ENCODE measurements at regions not wholly inside any gene's neighbourhood (a gene's known extent, or its start where the extent isn't known, plus 50 kb on each side); places are given as distances from the start of the nearest gene placed in this dataset.

DNA sequence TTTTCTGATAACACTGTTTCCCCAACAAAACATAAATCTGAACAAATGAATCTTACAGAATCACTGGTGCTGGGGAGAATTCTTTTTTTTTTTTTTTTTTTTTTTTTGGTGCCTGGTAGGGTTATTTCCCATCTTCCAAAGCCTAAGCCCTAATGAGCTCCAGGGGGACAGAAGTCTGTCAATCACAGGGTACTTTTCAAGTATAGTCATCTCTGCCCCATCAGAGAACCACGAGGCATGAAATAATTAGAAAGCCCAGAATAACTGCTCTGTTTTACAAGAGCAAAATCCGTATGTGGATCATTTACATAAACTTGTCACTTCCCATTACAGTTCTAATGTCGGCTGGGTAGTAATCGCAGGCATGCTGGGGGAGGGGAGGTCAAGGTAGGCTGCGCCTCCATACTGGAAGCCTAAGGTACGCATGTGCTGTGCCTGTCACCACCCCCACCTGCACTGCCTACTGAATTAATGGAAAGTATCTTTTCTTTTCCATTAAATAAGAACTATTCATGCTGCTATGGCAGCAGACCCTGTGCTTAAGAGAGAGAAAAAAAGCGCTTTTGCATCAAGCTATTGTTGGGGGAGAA is 164.7 kb upstream of the LEF1 start:
- peaks cover 12% of the 10 kb centered on the region for H3K4me1 ChIP-seq (ENCODE audit: low read depth, poor library complexity, severe bottlenecking)

DNA sequence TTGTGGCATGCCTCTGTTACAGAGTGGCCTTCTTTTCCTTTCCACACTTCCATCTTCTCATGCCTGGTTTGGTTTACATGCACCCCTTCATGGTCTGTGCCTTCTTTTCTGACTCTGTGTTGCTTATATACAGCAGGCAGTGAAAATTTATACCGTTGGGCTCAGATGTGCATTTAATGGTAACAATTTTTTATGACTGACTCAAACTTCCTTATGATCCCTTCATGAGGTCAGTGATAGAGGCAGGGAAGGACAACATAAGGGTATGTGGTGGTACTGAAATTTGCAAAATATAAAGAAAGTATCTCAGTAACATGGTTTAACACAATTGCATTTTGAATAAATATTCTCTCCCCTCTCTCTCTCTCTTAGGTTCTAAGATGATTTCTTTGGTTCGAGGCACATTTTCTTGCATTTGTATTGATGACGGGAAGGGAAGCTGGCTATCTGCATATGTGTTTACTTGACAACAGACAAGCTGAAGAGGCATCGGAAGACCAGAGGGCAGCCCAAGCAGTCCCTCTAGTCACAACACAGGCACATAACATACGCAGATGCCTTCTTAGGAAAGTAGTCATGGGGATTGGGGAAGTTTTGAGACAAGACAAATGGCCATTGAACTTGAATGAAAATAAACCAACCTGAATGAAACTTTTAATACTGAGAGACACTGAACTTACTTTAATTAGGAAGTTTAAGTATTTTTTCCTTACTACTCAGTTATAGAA is 163.3 kb upstream of the LEF1 start:
- no peaks in the 10 kb centered on the region for H3K36me3 ChIP-seq (ENCODE audit: insufficient read depth)
- no peaks in the 10 kb centered on the region for H3K79me2 ChIP-seq (ENCODE audit: insufficient read depth, low read depth)
- H4K20me1 ChIP-seq (ENCODE audit: insufficient read depth): no peaks in the 10 kb centered on the region
- no peak overlapping the region for H3K27ac ChIP-seq
- H3K9ac ChIP-seq: no peak overlapping the region
- H3K4me2 ChIP-seq: no peak overlapping the region
- no peaks in the 10 kb centered on the region for H3K27me3 ChIP-seq (ENCODE audit: insufficient read depth, low read depth)
- H2AFZ ChIP-seq (ENCODE audit: low read depth): no peak overlapping the region
- no peak overlapping the region for H3K4me3 ChIP-seq (IDR thresholded peaks at IDR 0.05; ENCODE audit: insufficient read depth, low read depth, low read length)
- TF ChIP-seq, protein P1, sequence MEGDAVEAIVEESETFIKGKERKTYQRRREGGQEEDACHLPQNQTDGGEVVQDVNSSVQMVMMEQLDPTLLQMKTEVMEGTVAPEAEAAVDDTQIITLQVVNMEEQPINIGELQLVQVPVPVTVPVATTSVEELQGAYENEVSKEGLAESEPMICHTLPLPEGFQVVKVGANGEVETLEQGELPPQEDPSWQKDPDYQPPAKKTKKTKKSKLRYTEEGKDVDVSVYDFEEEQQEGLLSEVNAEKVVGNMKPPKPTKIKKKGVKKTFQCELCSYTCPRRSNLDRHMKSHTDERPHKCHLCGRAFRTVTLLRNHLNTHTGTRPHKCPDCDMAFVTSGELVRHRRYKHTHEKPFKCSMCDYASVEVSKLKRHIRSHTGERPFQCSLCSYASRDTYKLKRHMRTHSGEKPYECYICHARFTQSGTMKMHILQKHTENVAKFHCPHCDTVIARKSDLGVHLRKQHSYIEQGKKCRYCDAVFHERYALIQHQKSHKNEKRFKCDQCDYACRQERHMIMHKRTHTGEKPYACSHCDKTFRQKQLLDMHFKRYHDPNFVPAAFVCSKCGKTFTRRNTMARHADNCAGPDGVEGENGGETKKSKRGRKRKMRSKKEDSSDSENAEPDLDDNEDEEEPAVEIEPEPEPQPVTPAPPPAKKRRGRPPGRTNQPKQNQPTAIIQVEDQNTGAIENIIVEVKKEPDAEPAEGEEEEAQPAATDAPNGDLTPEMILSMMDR (conservative IDR thresholded peaks at IDR 0.05; ENCODE audit: low read depth, low read length): no peak
- no peaks in the 10 kb centered on the region for H3K4me1 ChIP-seq (ENCODE audit: low read depth, poor library complexity, severe bottlenecking)

More for the DNA sequence above, 164.7 kb upstream of the LEF1 start:
- no peaks in the 10 kb centered on the region for H3K79me2 ChIP-seq (ENCODE audit: insufficient read depth, low read depth)
- TF ChIP-seq, protein P1 (conservative IDR thresholded peaks at IDR 0.05; ENCODE audit: low read depth, low read length): no peak
- H3K4me3 ChIP-seq (IDR thresholded peaks at IDR 0.05; ENCODE audit: insufficient read depth, low read depth, low read length): no peak overlapping the region
- no peaks in the 10 kb centered on the region for H3K27me3 ChIP-seq (ENCODE audit: insufficient read depth, low read depth)
- H3K4me2 ChIP-seq: no peak overlapping the region
- no peak overlapping the region for H2AFZ ChIP-seq (ENCODE audit: low read depth)
- H4K20me1 ChIP-seq (ENCODE audit: insufficient read depth): no peaks in the 10 kb centered on the region
- no peak overlapping the region for H3K9ac ChIP-seq
- no peak overlapping the region for H3K27ac ChIP-seq
- no peaks in the 10 kb centered on the region for H3K36me3 ChIP-seq (ENCODE audit: insufficient read depth)

DNA sequence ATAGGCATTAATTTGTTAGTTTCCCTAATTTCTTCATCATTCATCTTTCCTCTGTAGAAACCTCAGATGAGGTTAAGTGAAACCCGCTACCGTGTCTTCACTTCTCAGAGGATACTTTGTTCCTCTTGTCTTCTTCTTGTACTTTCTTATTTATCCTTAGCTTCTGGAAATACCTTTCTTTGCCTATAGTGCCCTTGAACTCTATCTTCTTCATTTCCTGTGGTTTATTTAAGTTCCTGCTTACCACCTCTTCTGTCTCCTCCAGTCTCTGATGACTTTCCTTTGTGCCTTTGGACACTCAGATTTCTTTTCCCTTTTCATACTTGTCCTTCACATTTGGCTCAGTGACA is 159.6 kb upstream of the LEF1 start:
- Histone ChIP-seq H2AFZ (ENCODE audit: low read depth) (no peak overlapping the region), H3K4me3 (IDR thresholded peaks at IDR 0.05; ENCODE audit: insufficient read depth, low read depth, low read length) (no peak overlapping the region), H3K36me3 (ENCODE audit: insufficient read depth) (no peaks in the 10 kb centered on the region), H3K27ac (no peak overlapping the region), H3K9ac (no peak overlapping the region), H3K79me2 (ENCODE audit: insufficient read depth, low read depth) (no peaks in the 10 kb centered on the region), H3K4me2 (no peak overlapping the region), H3K4me1 (ENCODE audit: low read depth, poor library complexity, severe bottlenecking) (no peaks in the 10 kb centered on the region), H3K27me3 (ENCODE audit: insufficient read depth, low read depth) (no peaks in the 10 kb centered on the region), H4K20me1 (ENCODE audit: insufficient read depth) (no peaks in the 10 kb centered on the region)
- TF ChIP-seq, protein P1 (conservative IDR thresholded peaks at IDR 0.05; ENCODE audit: low read depth, low read length): no peak

DNA sequence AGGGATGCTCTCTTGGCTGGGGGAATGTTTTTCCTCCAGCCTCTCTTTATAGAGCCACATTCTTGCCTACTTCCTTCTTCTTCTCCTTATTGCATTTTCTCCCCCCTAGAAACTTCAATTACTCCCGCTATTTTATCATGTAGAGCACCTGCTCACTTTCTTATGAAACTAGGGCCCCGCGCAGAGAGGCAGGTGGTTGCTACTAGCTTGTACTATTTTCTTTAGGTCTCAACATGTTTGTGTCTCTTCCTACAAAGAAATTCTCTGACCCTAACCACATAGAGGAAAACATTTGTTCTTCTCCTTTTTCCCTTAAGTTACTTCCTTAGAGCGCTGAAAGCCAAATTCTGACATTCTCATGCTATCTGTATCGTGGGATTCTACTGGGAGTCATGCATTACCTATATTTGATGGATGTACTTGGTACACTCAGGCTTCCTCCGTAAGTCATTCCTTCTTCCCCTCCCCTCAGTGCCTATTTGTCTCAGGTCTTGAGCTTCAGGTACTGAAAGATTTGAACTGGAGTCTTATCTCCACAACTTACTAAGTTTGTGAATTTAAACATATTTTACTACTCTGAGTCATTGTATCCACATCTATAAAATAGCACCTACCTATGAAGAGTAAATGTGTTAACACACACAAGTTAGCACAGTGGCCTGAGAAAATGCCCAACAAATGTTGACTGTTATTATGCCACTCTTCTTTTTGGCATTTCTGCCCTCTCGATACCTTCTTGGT is 159.1 kb upstream of the LEF1 start:
- no peaks in the 10 kb centered on the region for H3K79me2 ChIP-seq (ENCODE audit: insufficient read depth, low read depth)
- H3K9ac ChIP-seq: no peak overlapping the region
- no peak overlapping the region for H3K4me2 ChIP-seq
- no peaks in the 10 kb centered on the region for H3K36me3 ChIP-seq (ENCODE audit: insufficient read depth)
- TF ChIP-seq, protein P1 (conservative IDR thresholded peaks at IDR 0.05; ENCODE audit: low read depth, low read length): no peak
- H3K27me3 ChIP-seq (ENCODE audit: insufficient read depth, low read depth): no peaks in the 10 kb centered on the region
- no peak overlapping the region for H3K4me3 ChIP-seq (IDR thresholded peaks at IDR 0.05; ENCODE audit: insufficient read depth, low read depth, low read length)
- no peaks in the 10 kb centered on the region for H3K4me1 ChIP-seq (ENCODE audit: low read depth, poor library complexity, severe bottlenecking)
- H2AFZ ChIP-seq (ENCODE audit: low read depth): no peak overlapping the region
- H3K27ac ChIP-seq: no peak overlapping the region
- no peaks in the 10 kb centered on the region for H4K20me1 ChIP-seq (ENCODE audit: insufficient read depth)
